ENCODE measurements at regions not wholly inside any gene's neighbourhood (a gene's known extent, or its start where the extent isn't known, plus 50 kb on each side); places are given as distances from the start of the nearest gene placed in this dataset.
"Not testable (repeated sequence)": the region's sequence is repeated elsewhere in the genome, so short reads cannot be mapped to it uniquely, and the experiment has no call there.

DNA sequence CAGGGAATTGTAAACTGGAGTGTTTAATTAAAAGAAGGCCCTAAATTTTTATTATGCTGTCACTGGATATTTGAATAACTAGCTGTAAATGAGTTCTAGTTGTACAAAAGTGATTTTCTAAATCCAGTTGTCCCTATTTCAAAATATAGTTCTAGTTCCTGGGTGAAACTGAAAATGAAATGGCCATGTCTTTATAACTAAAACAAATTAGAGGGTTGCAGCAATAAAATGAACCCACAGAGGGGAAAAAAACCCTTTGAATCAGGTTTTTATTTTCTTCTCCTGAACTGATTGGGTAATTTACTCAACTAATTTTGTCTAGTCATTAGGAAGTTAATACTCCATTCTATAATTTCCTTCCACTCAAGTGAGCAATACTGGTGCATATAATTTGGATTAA lies 55.6 kb upstream of the MAP4K3 start:
- DNase-seq (ENCODE audit: low spot score): no peak
- no peak for ATAC-seq (ENCODE audit: insufficient number of reproducible peaks, low FRiP score, low read depth)
- no peaks in the 10 kb centered on the region for H3K27me3 ChIP-seq (replicated peaks; ENCODE audit: insufficient read depth)
- H3K9me3 ChIP-seq: no peaks in the 10 kb centered on the region
- no peak overlapping the region for H3K4me3 ChIP-seq
- H3K4me1 ChIP-seq (ENCODE audit: control insufficient read depth in 1 of 2, low read depth in 2 of 2): peaks cover 0 to 6% of the 10 kb centered on the region in 2 donors
- TF ChIP-seq, protein P1, sequence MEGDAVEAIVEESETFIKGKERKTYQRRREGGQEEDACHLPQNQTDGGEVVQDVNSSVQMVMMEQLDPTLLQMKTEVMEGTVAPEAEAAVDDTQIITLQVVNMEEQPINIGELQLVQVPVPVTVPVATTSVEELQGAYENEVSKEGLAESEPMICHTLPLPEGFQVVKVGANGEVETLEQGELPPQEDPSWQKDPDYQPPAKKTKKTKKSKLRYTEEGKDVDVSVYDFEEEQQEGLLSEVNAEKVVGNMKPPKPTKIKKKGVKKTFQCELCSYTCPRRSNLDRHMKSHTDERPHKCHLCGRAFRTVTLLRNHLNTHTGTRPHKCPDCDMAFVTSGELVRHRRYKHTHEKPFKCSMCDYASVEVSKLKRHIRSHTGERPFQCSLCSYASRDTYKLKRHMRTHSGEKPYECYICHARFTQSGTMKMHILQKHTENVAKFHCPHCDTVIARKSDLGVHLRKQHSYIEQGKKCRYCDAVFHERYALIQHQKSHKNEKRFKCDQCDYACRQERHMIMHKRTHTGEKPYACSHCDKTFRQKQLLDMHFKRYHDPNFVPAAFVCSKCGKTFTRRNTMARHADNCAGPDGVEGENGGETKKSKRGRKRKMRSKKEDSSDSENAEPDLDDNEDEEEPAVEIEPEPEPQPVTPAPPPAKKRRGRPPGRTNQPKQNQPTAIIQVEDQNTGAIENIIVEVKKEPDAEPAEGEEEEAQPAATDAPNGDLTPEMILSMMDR (IDR thresholded peaks at IDR 0.05): no peak
- H3K27ac ChIP-seq: no peak overlapping the region
- no peaks in the 10 kb centered on the region for H3K36me3 ChIP-seq

DNA sequence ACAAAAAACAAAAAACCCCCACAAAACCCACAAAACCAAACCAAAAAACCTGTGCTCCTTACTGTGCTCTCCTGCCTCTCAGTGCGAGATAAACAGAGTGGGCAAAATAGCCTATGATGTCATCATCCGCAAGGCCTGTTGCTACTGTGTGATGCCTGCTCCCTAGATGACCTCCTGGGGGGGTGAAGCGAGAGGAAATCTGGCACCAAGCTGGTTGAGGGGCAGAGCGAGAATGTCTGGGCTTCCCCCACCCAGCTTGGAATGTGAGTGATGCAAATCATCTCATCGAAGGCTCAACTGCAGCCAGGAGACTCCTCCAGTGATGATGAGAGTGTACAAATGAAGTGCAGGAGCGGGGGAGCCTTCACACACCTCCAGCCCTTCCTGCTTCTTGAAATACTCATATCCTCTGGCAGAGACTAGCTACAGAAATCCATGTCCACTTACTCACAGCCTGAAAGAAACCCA lies 57.7 kb upstream of the MAP4K3 start:
- peaks cover 0 to 15% of the 10 kb centered on the region in 2 donors for H3K4me1 ChIP-seq (ENCODE audit: control insufficient read depth in 1 of 2, low read depth in 2 of 2)
- DNase-seq (ENCODE audit: low spot score) (no peak), ATAC-seq (ENCODE audit: insufficient number of reproducible peaks, low FRiP score, low read depth) (no peak)
- TF ChIP-seq, protein P1 (IDR thresholded peaks at IDR 0.05): no peak
- no peaks in the 10 kb centered on the region for H3K36me3 ChIP-seq
- no peaks in the 10 kb centered on the region for H3K27me3 ChIP-seq (replicated peaks; ENCODE audit: insufficient read depth)
- no peak overlapping the region for H3K27ac ChIP-seq
- H3K9me3 ChIP-seq: no peaks in the 10 kb centered on the region
- no peak overlapping the region for H3K4me3 ChIP-seq

DNA sequence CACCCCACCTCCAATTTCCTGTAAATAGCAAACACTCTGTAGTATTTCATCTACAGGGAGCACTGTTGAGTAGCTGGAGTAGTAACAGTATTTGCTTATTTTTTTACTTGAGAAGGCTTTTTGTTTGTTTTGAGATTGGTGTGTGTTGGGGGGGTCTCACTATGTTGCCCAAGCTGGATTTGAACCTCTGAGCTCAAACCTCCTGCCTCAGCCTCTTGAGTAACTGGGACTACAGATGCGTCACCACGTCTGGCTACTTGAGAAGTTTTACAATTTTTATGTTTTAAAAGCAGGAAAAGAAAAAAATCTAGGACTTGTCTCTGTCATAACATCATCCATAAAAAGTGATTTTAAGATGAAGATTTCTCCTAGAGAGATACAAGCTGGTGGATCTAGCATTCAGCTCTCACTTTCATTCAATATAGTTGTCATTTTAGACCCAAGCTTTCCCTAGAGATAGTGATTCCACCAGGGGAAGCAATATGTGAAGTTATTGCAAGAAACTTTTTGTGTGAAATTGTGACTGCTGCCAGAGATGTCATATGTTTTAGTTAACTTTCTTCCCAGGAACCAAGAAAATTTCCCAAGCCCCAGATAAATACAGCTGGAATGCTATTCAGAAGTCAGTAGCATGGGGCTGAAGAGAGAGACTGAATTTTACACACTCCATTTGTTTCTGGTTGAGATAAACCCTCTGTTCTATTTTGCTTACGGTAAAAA lies 60.2 kb upstream of the MAP4K3 start:
- Histone ChIP-seq H3K27ac (no peak overlapping the region), H3K9me3 (no peaks in the 10 kb centered on the region), H3K27me3 (replicated peaks; ENCODE audit: insufficient read depth) (no peaks in the 10 kb centered on the region), H3K4me3 (no peak overlapping the region), H3K4me1 (ENCODE audit: control insufficient read depth in 1 of 2, low read depth in 2 of 2) (peaks cover 3 to 30% of the 10 kb centered on the region in 2 donors), H3K36me3 (no peaks in the 10 kb centered on the region)
- ATAC-seq (ENCODE audit: insufficient number of reproducible peaks, low FRiP score, low read depth) (no peak), DNase-seq (ENCODE audit: low spot score) (no peak)
- TF ChIP-seq, protein P1 (IDR thresholded peaks at IDR 0.05): no peak

DNA sequence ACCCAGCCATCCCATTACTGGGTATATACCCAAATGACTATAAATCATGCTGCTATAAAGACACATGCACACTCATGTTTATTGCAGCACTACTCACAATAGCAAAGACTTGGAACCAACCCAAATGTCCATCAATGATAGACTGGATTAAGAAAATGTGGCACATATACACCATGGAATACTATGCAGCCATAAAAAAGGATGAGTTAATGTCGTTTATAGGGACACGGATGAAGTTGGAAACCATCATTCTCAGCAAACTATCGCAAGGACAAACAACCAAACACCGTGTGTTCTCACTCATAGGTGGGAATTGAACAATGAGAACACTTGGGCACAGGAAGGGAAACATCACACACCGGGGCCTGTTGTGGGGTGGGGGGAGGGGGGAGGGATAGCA lies 61.1 kb upstream of the MAP4K3 start:
- not testable (repeated sequence) for H3K27ac ChIP-seq; H3K36me3 ChIP-seq; ATAC-seq (ENCODE audit: insufficient number of reproducible peaks, low FRiP score, low read depth); H3K4me3 ChIP-seq; H3K27me3 ChIP-seq (replicated peaks; ENCODE audit: insufficient read depth); DNase-seq (ENCODE audit: low spot score); H3K9me3 ChIP-seq
- peaks cover 3 to 30% of the 10 kb centered on the region in 2 donors for H3K4me1 ChIP-seq (ENCODE audit: control insufficient read depth in 1 of 2, low read depth in 2 of 2)

DNA sequence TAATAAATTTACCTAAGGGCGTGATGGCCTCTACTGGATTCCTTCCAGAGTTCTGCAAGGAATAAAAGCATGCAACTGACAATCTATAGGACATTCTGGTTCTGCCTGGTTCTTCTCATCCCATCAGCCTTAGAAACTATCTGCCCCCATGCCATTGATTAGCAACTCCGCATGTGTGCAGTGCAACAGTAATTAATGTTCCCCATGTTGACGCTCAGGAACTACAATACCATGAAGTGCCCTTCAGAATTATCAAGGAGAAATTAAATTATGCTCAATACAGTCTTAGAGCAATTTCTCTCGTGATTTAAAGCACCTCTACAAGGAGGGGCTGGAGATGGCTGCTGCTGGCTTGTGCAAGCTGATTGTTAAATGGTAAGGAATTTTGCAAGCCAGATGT lies 61.7 kb upstream of the MAP4K3 start:
- Histone ChIP-seq H3K4me3 (no peak overlapping the region), H3K27me3 (replicated peaks; ENCODE audit: insufficient read depth) (no peaks in the 10 kb centered on the region), H3K4me1 (ENCODE audit: control insufficient read depth in 1 of 2, low read depth in 2 of 2) (peaks cover 3 to 31% of the 10 kb centered on the region in 2 donors), H3K27ac (no peak overlapping the region), H3K9me3 (no peaks in the 10 kb centered on the region), H3K36me3 (no peaks in the 10 kb centered on the region)
- no peak for DNase-seq (ENCODE audit: low spot score)
- TF ChIP-seq, protein P1 (IDR thresholded peaks at IDR 0.05): no peak
- ATAC-seq (ENCODE audit: insufficient number of reproducible peaks, low FRiP score, low read depth): no peak

DNA sequence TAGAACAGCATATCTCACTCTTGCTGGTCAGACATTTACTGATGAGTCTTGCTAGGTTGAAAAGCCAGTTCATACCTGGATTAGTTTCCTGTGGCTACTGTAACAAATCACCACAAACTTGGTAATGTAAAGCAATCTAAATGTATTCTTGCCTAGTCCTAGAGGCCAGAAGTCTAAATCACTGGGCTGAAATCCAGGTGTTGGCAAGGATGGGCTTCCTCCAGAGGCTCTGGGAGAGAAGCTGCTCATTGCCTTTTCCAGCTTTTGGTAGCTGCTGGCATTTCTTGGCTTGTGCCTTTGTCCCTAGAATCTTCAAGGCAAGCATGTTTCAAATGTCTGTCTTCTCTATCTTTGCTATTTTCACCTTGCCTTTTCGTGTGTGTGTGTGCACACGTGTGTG lies 62.3 kb upstream of the MAP4K3 start:
- Histone ChIP-seq H3K4me3 (no peak overlapping the region), H3K27me3 (replicated peaks; ENCODE audit: insufficient read depth) (no peaks in the 10 kb centered on the region), H3K27ac (no peak overlapping the region), H3K9me3 (no peaks in the 10 kb centered on the region), H3K36me3 (no peaks in the 10 kb centered on the region), H3K4me1 (ENCODE audit: control insufficient read depth in 1 of 2, low read depth in 2 of 2) (peaks cover 6 to 36% of the 10 kb centered on the region in 2 donors)
- no peak for DNase-seq (ENCODE audit: low spot score)
- no peak for ATAC-seq (ENCODE audit: insufficient number of reproducible peaks, low FRiP score, low read depth)
- TF ChIP-seq, protein P1 (IDR thresholded peaks at IDR 0.05): no peak

Data from thoracic aorta (tissue), 2 donors.